Loucy (cell line): ENCODE measurements at regions not wholly inside any gene's neighbourhood (a gene's known extent, or its start where the extent isn't known, plus 50 kb on each side); places are given as distances from the start of the nearest gene placed in this dataset.

Source experiments
- H2AFZ ChIP-seq: fragments of 200-600 bp; sonication (generic); 2 replicates; pipeline ENCODE4 v1.6.0; 2016; ENCODE audit warnings: antibody characterized with exemption, mild to moderate bottlenecking, low read length, moderate library complexity
- H3F3A ChIP-seq: fragments of 200-600 bp; 2 replicates; pipeline ENCODE4 v1.6.0; 2016; ENCODE audit warnings: antibody characterized with exemption, low read depth, mild to moderate bottlenecking
- H3K27me3 ChIP-seq: fragments of 200-600 bp; sonication (generic); 2 replicates; pipeline ENCODE4 v1.6.1; 2014; ENCODE audit warnings: low read length, mild to moderate bottlenecking; ENCODE audit not compliant: insufficient read depth, poor library complexity, severe bottlenecking
- H3K36me3 ChIP-seq: fragments of 200-600 bp; sonication (generic); 2 replicates; pipeline ENCODE4 v1.6.1; 2016; ENCODE audit warnings: low read length; ENCODE audit not compliant: insufficient read depth
- H3K4me1 ChIP-seq: fragments of 200-600 bp; sonication (generic); 2 replicates; pipeline ENCODE4 v1.5.1; 2014; ENCODE audit warnings: low read length, mild to moderate bottlenecking; ENCODE audit not compliant: insufficient read depth, poor library complexity, severe bottlenecking
- H3K4me2 ChIP-seq: fragments of 200-600 bp; sonication (generic); 2 replicates; pipeline ENCODE4 v1.6.0; 2014; ENCODE audit warnings: antibody characterized with exemption, low read length, low read depth, mild to moderate bottlenecking; ENCODE audit not compliant: poor library complexity, severe bottlenecking
- H3K4me3 ChIP-seq: fragments of 200-600 bp; sonication (generic); 2 replicates; pipeline ENCODE4 v1.5.1; 2014; ENCODE audit warnings: low read length, mild to moderate bottlenecking, mixed read lengths; ENCODE audit not compliant: poor library complexity, severe bottlenecking
- H3K79me2 ChIP-seq: fragments of 200-600 bp; sonication (generic); 2 replicates; pipeline ENCODE4 v1.6.1; 2014; ENCODE audit warnings: low read length; ENCODE audit not compliant: insufficient read depth
- H3K9ac ChIP-seq: fragments of 200-600 bp; sonication (generic); 2 replicates; pipeline ENCODE4 v1.6.0; 2014; ENCODE audit warnings: mild to moderate bottlenecking, low read depth, low read length, moderate library complexity; ENCODE audit not compliant: poor library complexity, severe bottlenecking
- H3K9me2 ChIP-seq: fragments of 200-600 bp; sonication (generic); replicated peaks from 2 replicates; pipeline ENCODE4 v1.6.1; 2016; ENCODE audit warnings: low read depth, low read length, mixed read lengths
- H3K9me3 ChIP-seq: fragments of 200-600 bp; sonication (generic); 2 replicates; pipeline ENCODE4 v1.6.1; 2014; ENCODE audit warnings: mild to moderate bottlenecking, antibody characterized with exemption, low read length, low read depth; ENCODE audit not compliant: insufficient read depth
- H4K20me1 ChIP-seq: fragments of 200-600 bp; sonication (generic); 2 replicates; pipeline ENCODE4 v1.6.0; 2014; ENCODE audit warnings: antibody characterized with exemption, low read length, mild to moderate bottlenecking; ENCODE audit not compliant: insufficient read depth, poor library complexity, severe bottlenecking
- EZH2phosphoT487 ChIP-seq: fragments of 200-600 bp; IDR thresholded peaks from 2 replicates; pipeline ENCODE4 v1.6.1; 2018; ENCODE audit warnings: antibody characterized with exemption, mild to moderate bottlenecking, moderate library complexity, borderline replicate concordance
- TF ChIP-seq, protein P1 (sequence below): fragments of 200-600 bp; sonication (generic); conservative IDR thresholded peaks from 2 replicates; pipeline ENCODE4 v1.5.1; 2014; ENCODE audit warnings: mild to moderate bottlenecking, antibody characterized with exemption, low read length

DNA sequence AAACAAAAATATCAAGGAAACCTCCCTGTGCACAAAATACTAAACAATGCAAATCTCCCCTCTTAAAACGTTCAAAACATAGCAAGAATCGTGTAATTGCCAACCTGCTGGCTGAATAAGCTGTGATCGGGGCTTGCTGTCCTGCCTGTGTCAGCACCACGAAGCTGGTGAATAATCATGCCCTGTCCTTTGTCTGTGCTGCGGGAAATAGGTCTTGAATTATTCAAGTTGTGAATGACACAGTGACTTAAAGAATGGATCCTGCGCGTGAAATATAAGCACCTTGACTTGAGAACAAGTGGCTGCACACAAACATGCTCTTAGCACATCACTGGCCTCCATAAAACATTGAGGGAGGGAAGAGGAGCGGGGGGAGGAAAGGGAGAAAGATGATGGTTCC, 130.2 kb downstream of the OAT start:
- Histone ChIP-seq H3K9me2 (no peaks in the 10 kb centered on the region), H2AFZ (no peak overlapping the region), H3F3A (no peaks in the 10 kb centered on the region), H3K79me2 (no peaks in the 10 kb centered on the region), H3K36me3 (no peaks in the 10 kb centered on the region), H3K9me3 (no peaks in the 10 kb centered on the region), H3K27me3 (no peaks in the 10 kb centered on the region), H3K4me1 (no peaks in the 10 kb centered on the region), H3K4me3 (no peak overlapping the region), H3K9ac (no peak overlapping the region), H4K20me1 (no peaks in the 10 kb centered on the region), H3K4me2 (no peak overlapping the region)
- TF ChIP-seq, protein P1, sequence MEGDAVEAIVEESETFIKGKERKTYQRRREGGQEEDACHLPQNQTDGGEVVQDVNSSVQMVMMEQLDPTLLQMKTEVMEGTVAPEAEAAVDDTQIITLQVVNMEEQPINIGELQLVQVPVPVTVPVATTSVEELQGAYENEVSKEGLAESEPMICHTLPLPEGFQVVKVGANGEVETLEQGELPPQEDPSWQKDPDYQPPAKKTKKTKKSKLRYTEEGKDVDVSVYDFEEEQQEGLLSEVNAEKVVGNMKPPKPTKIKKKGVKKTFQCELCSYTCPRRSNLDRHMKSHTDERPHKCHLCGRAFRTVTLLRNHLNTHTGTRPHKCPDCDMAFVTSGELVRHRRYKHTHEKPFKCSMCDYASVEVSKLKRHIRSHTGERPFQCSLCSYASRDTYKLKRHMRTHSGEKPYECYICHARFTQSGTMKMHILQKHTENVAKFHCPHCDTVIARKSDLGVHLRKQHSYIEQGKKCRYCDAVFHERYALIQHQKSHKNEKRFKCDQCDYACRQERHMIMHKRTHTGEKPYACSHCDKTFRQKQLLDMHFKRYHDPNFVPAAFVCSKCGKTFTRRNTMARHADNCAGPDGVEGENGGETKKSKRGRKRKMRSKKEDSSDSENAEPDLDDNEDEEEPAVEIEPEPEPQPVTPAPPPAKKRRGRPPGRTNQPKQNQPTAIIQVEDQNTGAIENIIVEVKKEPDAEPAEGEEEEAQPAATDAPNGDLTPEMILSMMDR = no peak
- TF ChIP-seq EZH2phosphoT487 = no peak

DNA sequence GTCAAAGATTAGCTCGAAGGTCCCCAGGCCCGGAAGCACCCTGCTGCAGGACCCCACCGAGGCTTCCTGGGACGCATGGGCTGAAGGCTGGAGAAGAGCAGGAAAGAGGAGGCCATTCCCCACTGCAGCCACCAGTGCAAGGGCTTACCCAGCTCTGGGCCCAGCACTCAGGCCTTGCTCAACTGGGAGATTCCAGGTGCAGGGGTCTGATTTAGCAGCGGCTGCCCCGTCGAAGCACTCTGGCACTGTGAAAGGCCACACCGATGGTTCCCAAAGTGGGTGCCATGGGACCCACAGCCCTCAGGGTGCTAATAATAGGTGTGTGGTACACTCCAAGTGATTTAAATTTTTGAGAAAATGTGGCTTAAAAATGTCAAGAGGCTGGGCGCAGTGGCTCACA, 130.9 kb downstream of the OAT start:
- Histone ChIP-seq H3K36me3 (no peaks in the 10 kb centered on the region), H2AFZ (no peak overlapping the region), H3K27me3 (no peaks in the 10 kb centered on the region), H3K9me3 (no peaks in the 10 kb centered on the region), H3F3A (no peaks in the 10 kb centered on the region), H3K79me2 (no peaks in the 10 kb centered on the region), H3K4me3 (no peak overlapping the region), H3K4me1 (no peaks in the 10 kb centered on the region), H3K9ac (no peak overlapping the region), H4K20me1 (no peaks in the 10 kb centered on the region), H3K9me2 (no peaks in the 10 kb centered on the region), H3K4me2 (no peak overlapping the region)
- TF ChIP-seq EZH2phosphoT487 = no peak
- TF ChIP-seq, protein P1 = no peak

DNA sequence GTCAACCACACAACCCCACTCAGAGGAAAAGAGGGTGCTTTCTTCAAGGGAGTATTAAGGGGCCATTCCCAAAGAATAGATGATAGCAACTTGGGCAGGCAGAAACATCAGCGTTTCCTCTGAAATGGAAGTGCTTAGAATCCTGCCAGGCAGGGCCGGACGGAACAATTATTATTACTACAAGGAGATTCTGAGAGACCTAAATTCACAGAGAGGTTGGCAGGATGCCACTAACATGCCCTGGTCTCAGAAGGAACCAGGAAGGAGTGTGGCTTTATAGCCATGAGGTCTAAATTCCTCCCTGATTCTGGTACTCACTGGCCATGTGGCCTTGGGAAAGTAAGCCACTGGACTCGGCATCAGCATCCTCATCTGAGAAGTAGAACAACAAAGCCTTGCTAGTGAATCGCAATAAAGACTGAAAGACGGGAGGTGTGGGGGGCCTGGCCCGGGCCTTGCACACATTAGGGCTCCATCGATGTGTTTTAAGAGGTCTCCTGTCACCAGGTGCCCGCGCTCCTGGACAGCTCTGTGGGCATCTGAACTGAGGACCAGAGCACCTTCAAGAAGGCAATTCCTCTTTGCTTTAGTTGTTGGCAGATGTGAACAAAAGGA, 131.5 kb downstream of the OAT start:
- TF ChIP-seq, protein P1 = no peak
- TF ChIP-seq EZH2phosphoT487 = no peak
- Histone ChIP-seq H3K36me3 (no peaks in the 10 kb centered on the region), H3K79me2 (no peaks in the 10 kb centered on the region), H4K20me1 (no peaks in the 10 kb centered on the region), H3K4me3 (no peak overlapping the region), H2AFZ (no peak overlapping the region), H3K4me1 (no peaks in the 10 kb centered on the region), H3F3A (no peaks in the 10 kb centered on the region), H3K9ac (no peak overlapping the region), H3K9me2 (no peaks in the 10 kb centered on the region), H3K9me3 (no peaks in the 10 kb centered on the region), H3K27me3 (no peaks in the 10 kb centered on the region), H3K4me2 (no peak overlapping the region)
